ENCODE measurements at regions not wholly inside any gene's neighbourhood (a gene's known extent, or its start where the extent isn't known, plus 50 kb on each side); places are given as distances from the start of the nearest gene placed in this dataset.
"Not testable (repeated sequence)": the region's sequence is repeated elsewhere in the genome, so short reads cannot be mapped to it uniquely, and the experiment has no call there.

GRCh38 chr5:33092719-33093118 is 348.0 kb upstream of the TARS1 start:
- Histone ChIP-seq H3K9me3 (ENCODE audit: control insufficient read depth, low read length) (no peaks in the 10 kb centered on the region), H3K27ac (ENCODE audit: low read depth, low read length, severe bottlenecking) (no peak overlapping the region), H3K4me3 (ENCODE audit: extremely low read depth, insufficient read depth, low read length, poor library complexity, severe bottlenecking) (no peak overlapping the region), H3K36me3 (ENCODE audit: control insufficient read depth, insufficient read depth, low read length) (no peaks in the 10 kb centered on the region), H3K4me1 (ENCODE audit: control insufficient read depth, insufficient read depth, low read length, poor library complexity, severe bottlenecking) (no peaks in the 10 kb centered on the region)
- WGBS, 2 experiments (ENCODE audit: insufficient coverage in 2 of 2), result 94 to 100% methylated on average over 2 to 3 of the region's 3 CpGs

GRCh38 chr5:33102551-33102950 is 338.2 kb upstream of the TARS1 start:
- H3K27ac ChIP-seq (ENCODE audit: low read depth, low read length, severe bottlenecking), result no peak overlapping the region
- WGBS, 2 experiments (ENCODE audit: insufficient coverage in 2 of 2), result 93 to 100% methylated on average over 4 to 5 of the region's 7 CpGs
- no peak overlapping the region for H3K4me3 ChIP-seq (ENCODE audit: extremely low read depth, insufficient read depth, low read length, poor library complexity, severe bottlenecking)
- no peaks in the 10 kb centered on the region for H3K4me1 ChIP-seq (ENCODE audit: control insufficient read depth, insufficient read depth, low read length, poor library complexity, severe bottlenecking)
- no peaks in the 10 kb centered on the region for H3K36me3 ChIP-seq (ENCODE audit: control insufficient read depth, insufficient read depth, low read length)
- H3K9me3 ChIP-seq (ENCODE audit: control insufficient read depth, low read length), result peaks cover 12% of the 10 kb centered on the region

- Histone ChIP-seq H3K27ac (ENCODE audit: low read depth, low read length, severe bottlenecking) (no peak overlapping the region), H3K4me1 (ENCODE audit: control insufficient read depth, insufficient read depth, low read length, poor library complexity, severe bottlenecking) (no peaks in the 10 kb centered on the region), H3K4me3 (ENCODE audit: extremely low read depth, insufficient read depth, low read length, poor library complexity, severe bottlenecking) (no peak overlapping the region), H3K9me3 (ENCODE audit: control insufficient read depth, low read length) (peaks cover 22% of the 10 kb centered on the region), H3K36me3 (ENCODE audit: control insufficient read depth, insufficient read depth, low read length) (no peaks in the 10 kb centered on the region)
- WGBS, 2 experiments (ENCODE audit: insufficient coverage in 2 of 2), result 67% methylated on average over 1 of the region's 1 CpG; no CpG with 5 or more reads in 1 of the 2 experiments
These were observed 335.2 kb upstream of the TARS1 start for GRCh38 chr5:33105521-33105941.

GRCh38 chr5:33110496-33110895 is 330.3 kb upstream of the TARS1 start:
- H3K4me3 ChIP-seq (ENCODE audit: extremely low read depth, insufficient read depth, low read length, poor library complexity, severe bottlenecking); H3K4me1 ChIP-seq (ENCODE audit: control insufficient read depth, insufficient read depth, low read length, poor library complexity, severe bottlenecking); H3K36me3 ChIP-seq (ENCODE audit: control insufficient read depth, insufficient read depth, low read length); H3K27ac ChIP-seq (ENCODE audit: low read depth, low read length, severe bottlenecking); H3K9me3 ChIP-seq (ENCODE audit: control insufficient read depth, low read length): not testable (repeated sequence)
- WGBS, 2 experiments (ENCODE audit: insufficient coverage in 2 of 2), result 100% methylated on average over 1 to 2 of the region's 2 CpGs

GRCh38 chr5:33114361-33114760 is 326.4 kb upstream of the TARS1 start:
- H3K36me3 ChIP-seq (ENCODE audit: control insufficient read depth, insufficient read depth, low read length), result no peaks in the 10 kb centered on the region
- peaks cover 1% of the 10 kb centered on the region for H3K9me3 ChIP-seq (ENCODE audit: control insufficient read depth, low read length)
- WGBS, 2 experiments (ENCODE audit: insufficient coverage in 2 of 2), result no CpG with 5 or more reads among the region's 3 CpGs
- H3K4me1 ChIP-seq (ENCODE audit: control insufficient read depth, insufficient read depth, low read length, poor library complexity, severe bottlenecking), result no peaks in the 10 kb centered on the region
- no peak overlapping the region for H3K27ac ChIP-seq (ENCODE audit: low read depth, low read length, severe bottlenecking)
- H3K4me3 ChIP-seq (ENCODE audit: extremely low read depth, insufficient read depth, low read length, poor library complexity, severe bottlenecking), result no peak overlapping the region

GRCh38 chr5:33115467-33115866 is 325.3 kb upstream of the TARS1 start:
- Histone ChIP-seq H3K4me1 (ENCODE audit: control insufficient read depth, insufficient read depth, low read length, poor library complexity, severe bottlenecking) (no peaks in the 10 kb centered on the region), H3K4me3 (ENCODE audit: extremely low read depth, insufficient read depth, low read length, poor library complexity, severe bottlenecking) (no peak overlapping the region), H3K9me3 (ENCODE audit: control insufficient read depth, low read length) (no peaks in the 10 kb centered on the region), H3K36me3 (ENCODE audit: control insufficient read depth, insufficient read depth, low read length) (no peaks in the 10 kb centered on the region), H3K27ac (ENCODE audit: low read depth, low read length, severe bottlenecking) (no peak overlapping the region)
- WGBS, 2 experiments (ENCODE audit: insufficient coverage in 2 of 2), result 100% methylated on average over 1 of the region's 4 CpGs

GRCh38 chr5:33118761-33119415 is 321.9 kb upstream of the TARS1 start:
- Histone ChIP-seq H3K4me1 (ENCODE audit: control insufficient read depth, insufficient read depth, low read length, poor library complexity, severe bottlenecking) (no peaks in the 10 kb centered on the region), H3K36me3 (ENCODE audit: control insufficient read depth, insufficient read depth, low read length) (no peaks in the 10 kb centered on the region), H3K27ac (ENCODE audit: low read depth, low read length, severe bottlenecking) (no peak overlapping the region), H3K9me3 (ENCODE audit: control insufficient read depth, low read length) (no peaks in the 10 kb centered on the region), H3K4me3 (ENCODE audit: extremely low read depth, insufficient read depth, low read length, poor library complexity, severe bottlenecking) (no peak overlapping the region)
- WGBS, 2 experiments (ENCODE audit: insufficient coverage in 2 of 2), result 100% methylated on average over 1 of the region's 1 CpG; no CpG with 5 or more reads in 1 of the 2 experiments

GRCh38 chr5:33120671-33121070 is 320.1 kb upstream of the TARS1 start:
- Histone ChIP-seq H3K4me3 (ENCODE audit: extremely low read depth, insufficient read depth, low read length, poor library complexity, severe bottlenecking) (no peak overlapping the region), H3K27ac (ENCODE audit: low read depth, low read length, severe bottlenecking) (no peak overlapping the region), H3K36me3 (ENCODE audit: control insufficient read depth, insufficient read depth, low read length) (no peaks in the 10 kb centered on the region), H3K4me1 (ENCODE audit: control insufficient read depth, insufficient read depth, low read length, poor library complexity, severe bottlenecking) (no peaks in the 10 kb centered on the region), H3K9me3 (ENCODE audit: control insufficient read depth, low read length) (no peaks in the 10 kb centered on the region)
- 100% methylated on average over 2 to 3 of the region's 3 CpGs for WGBS, 2 experiments (ENCODE audit: insufficient coverage in 2 of 2)

- Histone ChIP-seq H3K36me3 (ENCODE audit: control insufficient read depth, insufficient read depth, low read length) (no peaks in the 10 kb centered on the region), H3K27ac (ENCODE audit: low read depth, low read length, severe bottlenecking) (no peak overlapping the region), H3K4me3 (ENCODE audit: extremely low read depth, insufficient read depth, low read length, poor library complexity, severe bottlenecking) (no peak overlapping the region), H3K4me1 (ENCODE audit: control insufficient read depth, insufficient read depth, low read length, poor library complexity, severe bottlenecking) (no peaks in the 10 kb centered on the region), H3K9me3 (ENCODE audit: control insufficient read depth, low read length) (no peaks in the 10 kb centered on the region)
- 78 to 100% methylated on average over 1 of the region's 2 CpGs for WGBS, 2 experiments (ENCODE audit: insufficient coverage in 2 of 2)
These were observed 311.5 kb upstream of the TARS1 start for GRCh38 chr5:33129309-33129708.

GRCh38 chr5:33136785-33137184 is 304.0 kb upstream of the TARS1 start:
- peaks cover 15% of the 10 kb centered on the region for H3K9me3 ChIP-seq (ENCODE audit: control insufficient read depth, low read length)
- no CpG with 5 or more reads among the region's 1 CpG for WGBS, 2 experiments (ENCODE audit: insufficient coverage in 2 of 2)
- H3K27ac ChIP-seq (ENCODE audit: low read depth, low read length, severe bottlenecking), result no peak overlapping the region
- H3K4me3 ChIP-seq (ENCODE audit: extremely low read depth, insufficient read depth, low read length, poor library complexity, severe bottlenecking), result no peak overlapping the region
- H3K4me1 ChIP-seq (ENCODE audit: control insufficient read depth, insufficient read depth, low read length, poor library complexity, severe bottlenecking), result no peaks in the 10 kb centered on the region
- H3K36me3 ChIP-seq (ENCODE audit: control insufficient read depth, insufficient read depth, low read length), result no peaks in the 10 kb centered on the region

- H3K36me3 ChIP-seq (ENCODE audit: control insufficient read depth, insufficient read depth, low read length); H3K4me3 ChIP-seq (ENCODE audit: extremely low read depth, insufficient read depth, low read length, poor library complexity, severe bottlenecking); H3K27ac ChIP-seq (ENCODE audit: low read depth, low read length, severe bottlenecking); H3K4me1 ChIP-seq (ENCODE audit: control insufficient read depth, insufficient read depth, low read length, poor library complexity, severe bottlenecking): not testable (repeated sequence)
- 94 to 100% methylated on average over 2 of the region's 4 CpGs for WGBS, 2 experiments (ENCODE audit: insufficient coverage in 2 of 2)
- H3K9me3 ChIP-seq (ENCODE audit: control insufficient read depth, low read length), result peaks cover 15% of the 10 kb centered on the region
These were observed 302.6 kb upstream of the TARS1 start for GRCh38 chr5:33138145-33138544.

All from mesodermal cell (in vitro differentiated cells).